ENCODE measurements at regions not wholly inside any gene's neighbourhood (a gene's known extent, or its start where the extent isn't known, plus 50 kb on each side); places are given as distances from the start of the nearest gene placed in this dataset.
A peak's percentile ranks its signal among the peaks of the same experiment; 100 is the strongest.
"Not testable (repeated sequence)": the region's sequence is repeated elsewhere in the genome, so short reads cannot be mapped to it uniquely, and the experiment has no call there.

GRCh38 chr3:159238646-159239045, 436.8 kb downstream of the MFSD1 start:
- no peak for DNase-seq

- DNase-seq: no peak
Observed at GRCh38 chr3:159239059-159239458, 437.2 kb downstream of the MFSD1 start.

GRCh38 chr3:159244933-159245332, 443.1 kb downstream of the MFSD1 start:
- DNase-seq: no peak

- no peak for DNase-seq
Observed at GRCh38 chr3:159245871-159246270, 444.0 kb downstream of the MFSD1 start.

- DNase-seq: no peak
Observed at GRCh38 chr3:159246385-159246784, 444.5 kb downstream of the MFSD1 start.

- no peak for DNase-seq
Observed at GRCh38 chr3:159249472-159250174, 447.8 kb downstream of the MFSD1 start.

- no peak for DNase-seq
Observed at GRCh38 chr3:159250961-159251360, 449.1 kb downstream of the MFSD1 start.

- DNase-seq: no peak
Observed at GRCh38 chr3:159252274-159252673, 450.4 kb downstream of the MFSD1 start.

GRCh38 chr3:159252772-159253384, 451.0 kb downstream of the MFSD1 start:
- DNase-seq: no peak

- no peak for DNase-seq
Observed at GRCh38 chr3:159253860-159254259, 452.0 kb downstream of the MFSD1 start.

- DNase-seq: no peak
Observed at GRCh38 chr3:159257954-159258353, 456.1 kb downstream of the MFSD1 start.

GRCh38 chr3:159258934-159259333, 457.1 kb downstream of the MFSD1 start:
- DNase-seq: no peak

- peak; percentile 1 for DNase-seq
Observed at GRCh38 chr3:159260049-159260662, 458.3 kb downstream of the MFSD1 start.

GRCh38 chr3:159261333-159261732, 459.5 kb downstream of the MFSD1 start:
- DNase-seq: not testable (repeated sequence)

- no peak for DNase-seq
Observed at GRCh38 chr3:159263750-159264553, 462.1 kb downstream of the MFSD1 start.

GRCh38 chr3:159265705-159266104, 463.9 kb downstream of the MFSD1 start:
- DNase-seq: no peak

- DNase-seq: no peak
Observed at GRCh38 chr3:159266779-159267178, 464.9 kb downstream of the MFSD1 start.

GRCh38 chr3:159271799-159272512, 470.1 kb downstream of the MFSD1 start:
- no peak for DNase-seq

- DNase-seq: no peak
Observed at GRCh38 chr3:159273070-159273469, 471.2 kb downstream of the MFSD1 start.

- DNase-seq: no peak
Observed at GRCh38 chr3:159273608-159274007, 471.8 kb downstream of the MFSD1 start.

- no peak for DNase-seq
Observed at GRCh38 chr3:159275741-159276140, 473.9 kb downstream of the MFSD1 start.

- no peak for DNase-seq
Observed at GRCh38 chr3:159277814-159278213, 476.0 kb downstream of the MFSD1 start.

Data from stimulated activated CD4-positive, alpha-beta T cell treated with anti-CD3 and anti-CD28 coated beads, Interleukin-12 subunit alpha, Interleukin-12 subunit beta, amount 100 ng/mL, for 4 hours (primary cell).